GM19452 (cell line): ENCODE measurements at regions not wholly inside any gene's neighbourhood (a gene's known extent, or its start where the extent isn't known, plus 50 kb on each side); places are given as distances from the start of the nearest gene placed in this dataset.

Experiments
- ATAC-seq: cut with Tn5 transposase; IDR thresholded peaks from one replicate; pipeline ENCODE4 v1.9.1; 2021; ENCODE audit not compliant: unreplicated experiment

DNA sequence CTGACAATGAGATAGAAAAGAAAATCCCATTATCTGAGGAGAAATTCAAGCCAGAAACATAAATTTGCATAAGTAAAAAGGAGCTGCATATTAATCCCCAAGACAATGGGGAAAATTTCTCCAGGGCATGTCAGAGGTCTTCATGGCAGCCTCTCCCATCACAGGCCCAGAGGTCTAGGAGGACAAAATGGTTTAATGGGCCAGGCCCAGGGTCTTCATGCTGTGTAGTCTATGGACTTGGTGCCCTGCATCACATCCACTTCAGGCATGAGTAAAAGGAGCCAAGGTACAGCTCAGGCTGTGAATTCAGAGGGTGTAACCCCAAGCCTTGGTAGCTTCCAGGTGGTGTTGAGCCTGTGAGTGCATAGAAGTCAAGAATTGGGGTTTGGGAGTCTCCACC lies 1097.2 kb upstream of the RAG2 start:
- no peak for ATAC-seq

DNA sequence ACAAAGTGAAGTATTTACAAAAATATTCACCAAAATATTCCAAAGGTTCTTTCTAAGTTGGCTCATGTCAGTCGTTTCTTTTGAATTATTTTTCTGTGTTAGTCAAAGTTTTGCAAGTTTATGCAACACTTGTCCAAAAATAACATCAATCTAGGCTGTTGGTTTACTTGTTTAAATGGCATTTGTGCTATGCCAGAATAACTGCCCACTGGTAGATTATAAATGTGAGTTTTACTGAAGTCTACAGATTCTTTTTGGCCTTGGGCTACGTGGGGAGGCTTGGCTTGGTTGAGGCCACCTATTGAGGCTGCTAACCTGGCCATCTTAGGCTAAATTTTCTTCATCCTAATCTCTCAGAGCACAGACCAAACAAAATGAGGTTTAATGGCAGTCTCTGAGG lies 1091.9 kb upstream of the RAG2 start:
- ATAC-seq = no peak

DNA sequence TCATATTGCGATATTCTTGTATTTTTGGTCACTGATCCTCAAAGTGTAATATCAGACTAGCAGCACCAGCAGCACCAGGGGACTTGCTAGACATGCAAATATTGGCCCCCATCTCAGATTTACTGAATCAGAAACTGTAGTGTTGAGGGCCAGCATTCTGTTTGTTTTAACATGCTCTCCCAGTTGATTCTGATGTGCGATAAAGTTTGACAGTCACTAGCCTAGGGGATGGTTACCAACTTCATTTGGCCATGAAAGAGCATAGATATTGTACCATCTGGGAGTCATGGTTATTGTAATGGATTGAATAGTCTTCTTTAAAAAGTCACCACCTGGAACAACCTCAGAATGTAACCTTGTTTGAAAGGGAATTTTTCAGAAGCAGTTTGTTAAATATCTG lies 1090.4 kb upstream of the RAG2 start:
- ATAC-seq = no peak

DNA sequence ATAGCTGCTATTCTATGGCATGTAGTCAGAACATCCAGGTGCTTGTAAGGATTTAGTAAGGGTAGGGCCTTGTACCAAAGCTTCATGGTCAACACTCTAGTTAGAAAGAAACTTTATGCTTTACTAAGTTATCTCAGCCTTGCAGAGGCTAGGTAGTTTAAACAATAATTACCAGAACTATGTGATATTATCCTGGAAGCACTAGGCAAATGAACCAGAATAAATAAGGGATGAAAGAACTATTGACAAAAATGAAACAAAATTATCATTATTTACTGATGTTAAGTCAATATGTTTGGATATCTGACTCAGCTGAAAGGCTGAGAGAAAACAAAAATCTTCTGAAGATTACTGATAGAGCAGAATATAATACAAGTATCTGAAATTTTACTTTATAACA lies 1089.1 kb upstream of the RAG2 start:
- no peak for ATAC-seq

DNA sequence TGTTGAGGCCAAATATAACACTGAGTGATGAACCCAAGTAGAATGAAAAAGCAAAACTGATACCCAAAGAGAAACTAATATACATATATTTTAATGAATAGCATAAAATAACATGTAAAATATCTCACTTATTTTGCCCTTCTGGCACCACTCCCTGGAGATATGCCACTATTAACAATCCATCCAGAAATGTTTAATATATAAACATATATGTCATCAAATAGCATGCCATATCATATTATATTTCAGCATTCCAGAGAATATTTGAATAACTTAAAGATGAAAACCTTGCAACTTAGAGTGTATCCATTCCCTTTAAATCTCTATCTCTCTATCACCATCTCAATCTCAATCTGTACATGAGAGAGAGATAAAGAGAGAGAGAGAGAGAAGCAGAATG lies 1073.3 kb upstream of the RAG2 start:
- ATAC-seq = no peak

DNA sequence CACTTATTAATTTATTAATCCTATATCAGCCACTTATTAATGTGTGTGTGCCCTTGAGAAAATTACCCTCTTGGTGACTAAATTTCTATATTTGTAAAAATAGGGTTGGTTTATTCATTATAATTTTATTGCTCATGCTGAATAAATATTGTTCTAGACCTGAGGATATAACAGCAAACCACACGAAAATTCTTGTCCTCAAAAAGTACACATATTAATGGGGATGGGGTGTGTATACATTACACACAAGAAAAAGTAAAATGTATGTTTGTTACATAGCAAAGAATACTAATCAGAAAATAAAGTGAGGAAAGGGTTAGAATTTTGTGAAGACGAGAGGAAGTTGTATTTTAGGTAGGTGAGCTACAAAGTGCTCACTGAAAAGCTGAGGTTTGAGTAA lies 1068.9 kb upstream of the RAG2 start:
- no peak for ATAC-seq

DNA sequence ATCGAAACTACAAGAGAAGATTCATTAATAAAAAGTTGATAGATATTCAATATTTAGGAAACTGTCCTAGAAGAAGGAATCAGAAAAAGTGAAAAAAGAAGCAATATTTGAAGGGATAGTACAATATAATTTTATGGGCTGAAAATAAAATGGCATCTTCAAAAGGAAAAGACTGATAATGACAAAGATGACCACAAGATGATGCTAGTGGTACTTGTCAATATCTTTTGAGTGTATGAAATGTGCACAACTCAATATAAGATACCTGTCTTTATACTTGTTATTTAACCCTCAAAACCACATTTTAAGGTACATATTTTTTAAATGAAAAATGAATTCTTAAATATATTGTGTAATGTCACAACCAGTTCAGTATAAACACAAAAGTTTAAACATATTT lies 1059.6 kb upstream of the RAG2 start:
- no peak for ATAC-seq

DNA sequence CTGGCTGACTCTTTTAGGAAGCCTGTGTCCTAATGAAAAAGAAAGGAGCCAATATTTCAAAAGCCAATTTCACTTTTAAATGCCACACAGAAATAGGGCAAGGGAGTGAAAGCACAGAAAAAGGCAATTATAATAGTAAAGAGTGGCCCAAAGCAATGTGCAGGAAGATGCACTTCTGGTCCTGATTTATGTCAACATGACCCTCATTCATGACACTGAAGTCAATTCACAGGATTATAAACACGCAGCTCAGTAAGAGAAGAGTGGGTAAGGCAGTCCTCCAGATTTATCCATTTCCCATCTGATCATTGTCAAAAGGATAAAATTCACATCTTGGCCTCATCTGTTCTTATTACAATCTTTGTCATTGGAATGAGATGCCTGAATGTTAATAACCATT lies 1049.7 kb upstream of the RAG2 start:
- no peak for ATAC-seq

DNA sequence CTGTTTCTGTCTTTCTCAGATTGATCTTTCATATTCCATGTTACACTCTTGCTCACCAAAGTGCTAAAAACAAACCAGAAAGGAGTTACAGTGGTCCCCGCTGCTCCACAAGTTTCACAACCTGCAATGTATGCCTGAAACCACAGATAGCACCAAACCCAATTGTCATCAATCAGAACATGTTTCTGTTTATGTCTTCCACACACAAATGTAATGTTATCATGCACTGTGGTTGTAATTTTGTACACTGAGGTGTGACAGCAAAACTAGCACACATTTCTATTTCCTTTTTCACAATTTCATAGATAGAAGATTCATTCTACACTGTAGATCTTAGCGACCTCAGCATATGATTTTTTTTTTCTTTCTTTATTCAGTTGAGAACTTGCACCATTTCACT lies 1045.9 kb upstream of the RAG2 start:
- ATAC-seq = no peak

DNA sequence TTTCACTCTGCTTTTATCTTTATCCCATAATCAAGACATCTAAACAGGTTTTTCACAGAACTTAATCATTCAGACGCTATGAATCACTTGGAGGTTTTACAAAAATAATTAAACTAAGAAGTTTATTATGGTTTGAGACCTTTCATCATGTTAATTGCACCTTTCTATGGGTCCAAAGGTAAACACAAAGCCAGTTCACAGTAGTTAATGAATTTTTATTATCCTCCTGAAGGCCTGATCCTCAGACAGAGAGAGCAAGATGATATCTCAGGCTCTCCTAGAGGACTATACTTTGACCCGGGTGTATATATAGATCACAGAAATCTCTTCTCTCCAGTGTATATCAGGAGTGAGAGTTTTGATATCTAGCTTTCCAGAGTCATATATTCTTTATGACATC lies 1044.3 kb upstream of the RAG2 start:
- ATAC-seq = no peak

DNA sequence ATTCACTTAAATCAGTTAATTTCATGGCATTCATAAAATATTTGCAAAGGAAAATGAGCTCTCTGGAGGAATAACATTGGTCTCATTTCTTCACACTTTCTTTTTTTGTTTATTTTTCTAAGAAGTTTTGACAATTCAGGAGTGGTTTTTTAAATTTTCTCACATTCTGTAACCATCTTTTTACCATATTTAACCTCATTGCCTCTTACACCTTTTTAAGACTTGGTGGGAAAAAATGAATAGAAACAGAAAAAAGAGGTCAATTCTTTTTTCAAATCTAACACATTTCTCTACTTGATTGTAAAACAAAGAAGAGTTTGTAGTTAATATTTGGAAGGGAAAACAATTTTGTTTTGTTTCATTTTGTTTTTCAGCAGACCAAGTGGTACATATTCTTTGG lies 1034.7 kb upstream of the RAG2 start:
- no peak for ATAC-seq

DNA sequence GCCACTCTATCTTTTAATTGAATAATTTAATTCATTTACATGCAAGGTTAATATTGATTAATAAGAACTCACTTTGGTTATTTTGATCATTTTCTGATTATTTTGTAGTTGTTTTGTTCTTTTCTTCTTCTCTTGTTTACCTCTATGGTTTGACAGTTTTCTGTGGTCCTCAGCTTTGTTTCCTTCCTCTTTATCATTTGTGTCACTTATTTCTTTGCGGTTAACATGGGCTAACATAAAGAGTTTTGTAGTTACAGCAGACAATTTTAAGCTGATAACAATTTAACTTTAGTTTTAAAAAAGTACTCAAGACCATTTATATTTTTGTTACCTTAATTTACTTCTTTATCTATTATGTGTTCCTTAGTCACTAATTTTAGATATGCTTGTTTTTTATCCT lies 1032.8 kb upstream of the RAG2 start:
- ATAC-seq = no peak

DNA sequence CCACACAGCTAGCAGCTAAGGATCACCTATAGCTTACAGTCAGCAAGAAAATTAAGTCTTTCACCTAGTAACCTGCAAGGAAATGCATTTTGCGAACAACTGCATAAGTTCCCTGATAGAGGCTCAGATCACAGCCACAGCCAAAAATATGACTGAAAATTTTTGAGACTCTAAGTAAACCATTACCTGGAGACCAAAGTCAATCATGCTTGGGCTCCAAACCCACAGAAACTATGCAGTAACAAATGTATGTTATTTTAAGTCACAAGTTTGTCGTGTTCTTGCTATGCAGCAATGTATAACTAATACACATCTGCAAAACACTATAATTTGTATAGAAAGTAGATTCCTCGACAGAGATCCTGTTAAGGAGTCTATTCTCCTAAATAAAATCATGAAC lies 1025.7 kb upstream of the RAG2 start:
- no peak for ATAC-seq

DNA sequence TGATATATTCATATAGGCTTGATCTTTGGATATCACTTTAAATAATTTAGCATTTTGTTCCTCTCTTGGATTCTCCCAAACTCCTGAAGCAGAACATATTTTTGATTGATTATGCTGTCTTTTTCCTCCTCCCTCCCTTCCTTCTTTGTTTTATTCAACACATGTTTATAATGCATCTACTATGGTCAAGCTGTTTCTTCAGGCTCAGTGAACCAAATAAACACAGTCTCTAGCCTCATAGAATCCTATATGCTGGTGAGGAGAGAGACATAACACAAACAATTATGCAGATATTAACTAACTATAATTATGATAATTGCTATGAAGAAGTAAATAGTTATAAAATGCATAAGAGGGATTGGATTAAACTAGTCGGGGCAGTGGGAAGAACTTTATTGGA lies 1023.6 kb upstream of the RAG2 start:
- no peak for ATAC-seq

DNA sequence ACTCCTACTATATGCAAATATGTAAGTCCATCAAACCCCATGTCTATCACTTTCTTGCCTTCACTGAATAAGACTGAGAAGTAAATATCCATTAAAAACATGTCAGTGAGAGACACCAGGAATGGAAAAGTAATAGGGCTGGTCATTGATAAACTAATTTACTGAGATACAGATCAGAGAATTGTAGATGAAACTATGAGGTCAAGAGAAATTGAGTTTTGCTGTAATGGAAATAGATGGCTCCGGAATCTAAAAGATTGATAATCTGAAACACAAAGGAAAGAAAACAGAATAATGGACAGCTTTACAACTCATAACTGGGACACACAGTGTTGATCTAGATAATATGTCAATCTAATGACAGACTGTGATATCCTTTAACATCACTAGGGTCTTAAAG lies 1018.3 kb upstream of the RAG2 start:
- ATAC-seq = no peak

DNA sequence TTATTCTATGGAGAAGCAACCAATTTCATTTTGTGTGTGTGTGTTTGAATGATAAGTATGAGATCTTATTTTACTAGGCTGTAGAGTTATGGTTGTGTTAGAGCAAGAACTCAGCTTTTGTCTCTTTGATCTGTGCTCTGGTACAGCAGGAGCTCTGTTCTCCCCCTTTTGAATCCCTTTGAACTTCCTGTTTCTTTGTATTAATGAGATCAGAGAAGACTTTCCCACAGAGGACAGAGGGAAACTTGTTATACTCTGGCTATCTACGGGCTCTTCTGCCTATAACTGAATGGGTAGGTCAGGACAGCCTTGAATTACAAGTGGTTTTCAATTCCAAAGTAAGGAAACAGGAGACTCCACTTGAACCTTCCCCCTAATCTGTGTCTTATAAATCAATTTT lies 1015.0 kb upstream of the RAG2 start:
- ATAC-seq = no peak

DNA sequence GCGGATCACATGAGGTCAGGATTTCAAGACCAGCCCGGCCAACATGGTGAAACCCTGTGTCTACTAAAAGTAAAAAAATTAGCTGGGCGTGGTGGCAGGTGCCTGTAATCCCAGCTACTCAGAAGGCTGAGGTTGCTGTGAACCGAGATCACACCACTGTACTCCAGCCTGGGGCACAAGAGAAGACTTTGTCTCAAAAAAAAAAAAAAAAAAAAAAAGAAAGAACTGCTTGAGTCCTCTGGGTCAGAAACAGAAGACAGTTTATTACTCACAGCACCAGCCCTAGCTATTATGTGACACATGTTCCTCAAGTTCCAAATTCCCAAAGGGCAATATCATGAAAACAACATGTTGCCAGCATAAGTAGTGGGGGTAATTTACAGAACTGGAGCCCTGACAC lies 1014.1 kb upstream of the RAG2 start:
- no peak for ATAC-seq

DNA sequence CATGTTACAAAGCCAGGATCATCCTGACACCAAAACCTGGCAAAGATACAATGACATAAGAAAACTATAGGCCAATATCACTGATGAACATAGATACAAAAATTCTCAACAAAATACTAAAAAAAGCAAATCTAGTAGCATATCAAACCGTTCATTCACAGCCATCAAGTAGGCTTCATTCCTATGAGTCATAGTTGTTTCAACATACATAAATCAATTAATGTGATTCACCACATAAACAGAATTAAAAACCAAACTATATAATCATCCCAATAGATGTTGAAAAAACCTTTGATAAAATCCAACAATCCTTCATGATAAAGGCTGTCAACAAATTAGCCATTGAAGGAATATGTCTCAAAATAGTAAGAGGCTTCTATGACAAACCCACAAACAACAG lies 1007.2 kb upstream of the RAG2 start:
- no peak for ATAC-seq

DNA sequence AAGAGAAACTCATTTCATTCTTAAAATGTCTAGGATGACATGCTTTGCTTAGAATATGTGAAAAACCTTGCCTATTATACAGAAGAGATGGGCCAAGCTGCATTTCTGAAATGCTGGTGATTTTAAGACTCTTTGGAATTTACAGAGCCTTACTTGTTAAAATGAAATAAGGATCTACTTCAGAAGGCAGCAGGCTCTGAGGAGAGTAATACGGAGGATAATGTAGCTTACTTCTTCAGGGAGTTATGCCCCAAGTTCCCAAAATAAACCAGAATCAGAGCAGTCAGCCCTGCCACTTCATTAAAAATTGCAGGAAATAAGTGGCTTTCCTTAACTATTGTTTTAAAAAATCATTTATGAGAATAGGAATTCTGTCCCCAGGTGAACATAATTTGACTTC lies 1000.3 kb upstream of the RAG2 start:
- no peak for ATAC-seq

DNA sequence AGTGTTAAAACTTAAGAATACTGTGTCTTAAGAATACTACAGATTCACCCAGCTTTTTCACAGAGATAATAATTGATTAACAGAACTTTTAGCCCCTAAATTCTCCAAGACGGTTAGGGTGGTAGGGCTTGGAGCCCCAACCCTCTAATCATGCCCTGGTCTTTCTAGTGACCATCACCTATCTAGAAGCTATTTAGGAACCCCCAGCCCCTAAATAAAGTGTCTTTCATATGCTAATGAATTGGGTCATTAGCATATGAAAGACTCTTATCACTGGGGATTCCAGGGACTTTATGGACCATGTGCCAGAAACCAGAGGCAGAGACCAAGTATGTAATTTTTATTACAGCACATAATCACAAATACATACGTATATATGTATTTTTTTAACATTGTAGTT lies 999.7 kb upstream of the RAG2 start:
- ATAC-seq = no peak

DNA sequence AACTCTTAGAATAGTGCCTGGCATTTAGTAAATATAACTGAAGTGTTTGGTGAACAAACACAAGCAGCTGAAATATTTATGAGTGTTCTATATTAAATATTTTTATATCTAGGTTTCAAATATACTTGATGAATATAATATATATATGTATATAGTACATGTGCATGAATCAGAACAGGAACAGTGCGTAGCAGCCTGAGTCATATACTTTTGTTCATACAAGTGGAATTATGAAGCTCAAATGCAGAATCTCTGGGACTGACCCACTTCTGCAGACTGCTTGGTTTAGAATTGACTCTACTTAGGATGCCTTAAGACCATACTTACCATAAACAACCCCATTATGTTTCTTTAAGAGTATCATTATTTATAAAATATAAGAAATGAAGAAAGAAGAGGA lies 997.8 kb upstream of the RAG2 start:
- ATAC-seq = no peak

DNA sequence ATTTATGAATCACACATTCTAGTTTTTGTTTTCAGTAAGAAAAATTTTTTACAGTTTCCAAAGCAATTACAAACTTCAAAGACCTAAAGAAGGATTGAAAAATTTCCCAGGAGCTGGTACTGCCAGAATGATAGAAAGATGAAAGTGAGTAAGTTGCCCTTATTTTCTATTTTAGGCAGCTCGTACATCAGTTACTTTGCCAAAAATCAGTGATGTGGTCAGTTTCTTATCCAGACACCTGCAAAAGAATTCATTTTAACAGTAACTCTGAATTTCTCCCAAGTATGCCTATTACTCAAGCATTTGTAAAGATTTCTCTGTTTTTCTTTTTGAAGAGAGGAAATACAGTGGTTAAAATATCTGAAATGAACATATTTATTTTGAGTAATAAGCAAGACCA lies 976.3 kb upstream of the RAG2 start:
- no peak for ATAC-seq

DNA sequence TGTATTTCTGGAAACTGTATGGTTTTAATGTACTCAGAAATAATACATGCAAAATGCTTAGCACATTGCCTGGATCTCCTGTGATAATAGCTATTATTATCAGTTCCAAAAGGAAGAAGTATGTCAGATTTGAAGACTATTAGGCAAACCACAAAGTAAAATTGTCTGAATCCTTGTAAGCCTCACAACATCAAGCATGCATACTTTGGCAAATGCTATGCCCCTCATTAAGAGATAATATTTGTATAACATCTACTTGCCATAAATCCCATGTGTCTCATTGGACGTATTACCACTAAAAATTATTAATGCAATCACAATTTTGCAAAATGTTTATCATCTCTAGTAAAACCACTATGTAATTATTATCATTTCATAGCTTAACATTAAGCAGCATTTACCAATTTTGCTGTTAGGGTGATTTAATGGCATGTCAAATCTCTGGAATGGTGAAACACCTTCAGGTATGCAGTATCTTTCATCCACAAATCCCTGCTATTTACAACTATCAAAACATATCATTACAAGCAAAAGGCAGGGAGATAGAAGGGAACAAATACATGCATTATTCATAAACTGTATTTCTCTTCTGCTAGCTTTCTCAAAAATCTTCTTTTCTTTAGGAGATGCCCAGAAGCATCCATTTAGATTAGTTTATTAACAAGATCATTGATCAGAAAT lies 974.6 kb upstream of the RAG2 start:
- no peak for ATAC-seq

DNA sequence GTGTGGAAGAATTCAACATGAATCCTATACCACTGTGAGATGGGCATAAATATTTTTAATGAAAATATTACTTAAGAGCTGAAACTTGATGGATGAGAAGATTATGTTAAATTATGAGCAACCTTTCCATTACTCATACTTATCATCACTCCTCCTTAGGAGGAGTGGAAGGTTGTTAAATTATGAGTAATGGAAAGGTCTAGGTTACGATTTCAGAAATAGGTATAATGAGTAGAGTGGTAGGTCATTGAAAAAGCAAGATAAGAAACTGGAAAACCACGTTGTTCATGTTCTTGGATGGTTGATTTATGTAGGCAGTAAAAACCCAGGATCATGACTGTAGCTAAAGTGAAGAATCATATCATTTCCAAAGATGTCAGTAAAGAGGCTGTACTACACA lies 973.2 kb upstream of the RAG2 start:
- ATAC-seq = no peak
